ENCODE measurements at regions not wholly inside any gene's neighbourhood (a gene's known extent, or its start where the extent isn't known, plus 50 kb on each side); places are given as distances from the start of the nearest gene placed in this dataset.
A peak's percentile ranks its signal among the peaks of the same experiment; 100 is the strongest.
"Not testable (repeated sequence)": the region's sequence is repeated elsewhere in the genome, so short reads cannot be mapped to it uniquely, and the experiment has no call there.

DNA sequence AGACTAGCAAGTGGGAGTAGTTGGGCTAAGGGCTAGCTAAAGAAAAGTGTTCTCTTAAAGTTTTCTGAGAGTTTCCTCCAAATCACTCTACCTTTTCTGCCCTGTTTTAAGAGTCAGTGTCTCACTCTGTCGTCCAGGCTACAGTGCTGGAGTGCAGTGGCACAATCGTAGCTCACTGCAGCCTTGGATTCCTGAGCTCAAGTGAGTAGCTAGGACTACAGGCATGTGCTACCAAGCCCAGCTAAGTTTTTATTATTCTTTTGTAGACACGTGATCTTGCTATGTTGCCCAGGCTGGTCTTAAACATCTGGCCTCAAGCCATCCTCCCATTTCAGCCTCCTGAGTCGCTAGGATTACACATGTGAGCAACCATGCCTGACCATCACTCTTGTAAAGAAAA, 378.9 kb downstream of the CAAP1 start:
- Histone ChIP-seq H3K4me3 (no peak overlapping the region), H3K36me3 (replicated peaks) (no peaks in the 10 kb centered on the region), H3K27me3 (ENCODE audit: low read depth) (no peaks in the 10 kb centered on the region), H3K4me1 (peaks cover 9% of the 10 kb centered on the region), H3K9me3 (no peaks in the 10 kb centered on the region)
- in situ Hi-C loops (cut with MboI; ENCODE audit: low sequenced_read_pairs) = no loop called here
- no peak for DNase-seq (ENCODE audit: low spot score in 2 of 2)

DNA sequence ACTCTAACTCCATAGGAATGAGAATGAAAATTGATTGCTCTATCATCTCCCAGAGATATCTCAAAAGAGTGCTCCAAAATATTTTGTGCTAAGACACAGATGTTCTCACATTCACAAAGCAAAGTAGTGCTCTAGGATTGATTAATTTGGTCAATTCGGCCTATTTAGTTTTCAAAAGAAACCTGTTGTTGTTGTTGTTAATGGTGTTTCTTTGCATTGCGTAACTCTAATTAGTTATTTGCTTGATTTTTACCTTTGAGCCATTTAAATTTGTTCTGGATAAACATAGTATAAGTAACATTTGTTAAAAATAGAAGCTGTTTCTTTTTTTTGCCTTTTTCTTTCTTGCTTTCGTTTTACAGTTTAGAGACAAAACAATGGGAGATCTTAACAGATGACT, 382.5 kb downstream of the CAAP1 start:
- Histone ChIP-seq H3K9me3 (no peaks in the 10 kb centered on the region), H3K4me1 (no peaks in the 10 kb centered on the region), H3K27me3 (ENCODE audit: low read depth) (no peaks in the 10 kb centered on the region), H3K36me3 (replicated peaks) (no peaks in the 10 kb centered on the region), H3K4me3 (no peak overlapping the region)
- DNase-seq (ENCODE audit: low spot score in 2 of 2) = no peak
- in situ Hi-C loops (cut with MboI; ENCODE audit: low sequenced_read_pairs) = no loop called here

DNA sequence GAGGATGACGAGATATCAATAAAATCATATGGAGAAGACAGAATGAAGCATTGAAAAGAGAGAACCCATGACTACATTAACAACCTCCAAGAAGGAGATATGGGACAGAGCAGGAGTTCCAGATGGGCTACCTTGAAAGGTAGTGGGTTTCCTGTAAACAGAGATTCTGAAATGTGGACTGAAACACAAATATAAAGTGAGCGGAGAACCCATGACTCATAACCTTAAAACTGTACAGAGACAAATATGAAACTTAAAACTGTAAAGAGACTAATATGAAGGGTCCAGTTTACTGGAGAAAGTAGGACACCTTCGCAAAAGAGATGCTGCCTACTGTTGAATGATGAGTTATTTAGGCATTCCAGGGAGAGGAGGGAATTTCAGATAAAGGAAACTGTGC, 383.7 kb downstream of the CAAP1 start:
- H3K9me3 ChIP-seq = no peaks in the 10 kb centered on the region
- no peak for DNase-seq (ENCODE audit: low spot score in 2 of 2)
- H3K4me1 ChIP-seq = 0 out of 2 replicates have a peak, but pooled peaks cover 2% of the 10 kb centered on the region
- H3K36me3 ChIP-seq (replicated peaks) = no peaks in the 10 kb centered on the region
- no peak overlapping the region for H3K4me3 ChIP-seq
- in situ Hi-C loops (cut with MboI; ENCODE audit: low sequenced_read_pairs) = no loop called here
- H3K27me3 ChIP-seq (ENCODE audit: low read depth) = no peaks in the 10 kb centered on the region

DNA sequence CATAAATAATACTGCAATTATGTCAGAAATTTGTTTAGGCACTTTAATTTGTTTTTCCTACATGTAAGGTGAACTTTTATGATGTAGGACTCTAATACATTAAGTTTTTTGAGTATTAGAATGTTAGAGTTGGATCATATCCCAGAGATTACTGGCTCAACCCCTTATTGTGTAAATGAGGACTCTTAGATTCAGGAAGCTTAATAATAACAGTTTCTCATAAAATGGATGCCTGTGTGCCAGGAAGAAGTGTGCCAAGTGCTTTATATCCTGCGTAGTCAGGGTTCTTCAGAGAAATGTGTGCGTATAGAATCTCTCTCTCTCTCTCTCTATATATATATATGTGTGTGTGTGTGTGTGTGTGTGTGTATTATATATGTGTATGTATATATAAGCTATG, 388.5 kb downstream of the CAAP1 start:
- in situ Hi-C loops (cut with MboI; ENCODE audit: low sequenced_read_pairs) = no loop called here
- peak in 1 of 2 experiments; percentile 23 for DNase-seq (ENCODE audit: low spot score in 2 of 2)
- H3K27me3 ChIP-seq (ENCODE audit: low read depth) = no peaks in the 10 kb centered on the region

DNA sequence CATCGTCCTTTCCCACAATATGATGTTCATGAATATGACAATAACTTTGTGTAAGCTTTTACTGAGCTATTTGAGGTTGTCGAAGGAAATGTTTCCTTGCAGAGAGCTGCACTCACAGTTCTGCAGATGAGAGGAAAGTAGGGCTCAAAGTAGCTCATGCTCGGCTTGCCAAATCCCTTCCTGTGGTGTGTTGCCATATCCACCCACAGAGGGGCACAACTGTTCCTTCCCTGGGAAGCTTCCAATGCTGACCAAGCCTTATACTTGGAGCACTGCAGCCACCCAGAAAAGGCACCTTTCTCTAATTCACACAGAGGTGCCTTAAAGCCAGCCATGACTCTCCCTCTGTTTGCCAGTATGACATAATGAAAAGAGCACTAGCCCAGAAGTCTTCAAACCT, 390.3 kb downstream of the CAAP1 start:
- peak in 1 of 2 experiments; percentile 12 for DNase-seq (ENCODE audit: low spot score in 2 of 2)
- H3K9me3 ChIP-seq = no peaks in the 10 kb centered on the region
- in situ Hi-C loops (cut with MboI; ENCODE audit: low sequenced_read_pairs) = no loop called here

More for the DNA sequence above, 388.5 kb downstream of the CAAP1 start:
- Histone ChIP-seq H3K9me3 (no peaks in the 10 kb centered on the region), H3K4me1 (0 out of 2 replicates have a peak, but pooled peaks cover 4% of the 10 kb centered on the region), H3K4me3 (no peak overlapping the region), H3K36me3 (replicated peaks) (no peaks in the 10 kb centered on the region)

DNA sequence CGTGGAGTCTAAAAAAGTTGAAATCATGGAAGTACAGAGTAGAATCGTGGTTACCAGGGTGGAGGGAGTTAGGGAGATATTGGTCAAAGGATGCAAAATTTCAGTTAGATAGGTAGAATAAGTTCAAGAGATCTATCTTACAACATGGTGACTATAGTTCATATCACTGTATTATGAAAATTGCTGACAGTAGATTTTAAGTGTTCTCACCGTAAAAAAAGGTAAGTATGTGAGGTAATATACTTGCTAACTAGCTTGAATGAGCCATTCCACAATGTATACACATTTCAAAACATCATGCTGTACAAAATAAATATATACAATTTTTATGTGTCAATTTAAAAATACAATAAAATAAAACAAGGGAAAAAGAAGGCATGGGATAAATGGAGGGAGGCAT, 392.1 kb downstream of the CAAP1 start:
- in situ Hi-C loops (cut with MboI; ENCODE audit: low sequenced_read_pairs) = no loop called here
- H3K27me3 ChIP-seq (ENCODE audit: low read depth) = no peaks in the 10 kb centered on the region

More for the DNA sequence above, 390.3 kb downstream of the CAAP1 start:
- H3K4me3 ChIP-seq = no peak overlapping the region
- H3K36me3 ChIP-seq (replicated peaks) = no peaks in the 10 kb centered on the region
- 0 out of 2 replicates have a peak, but pooled peaks cover 4% of the 10 kb centered on the region for H3K4me1 ChIP-seq
- no peaks in the 10 kb centered on the region for H3K27me3 ChIP-seq (ENCODE audit: low read depth)

DNA sequence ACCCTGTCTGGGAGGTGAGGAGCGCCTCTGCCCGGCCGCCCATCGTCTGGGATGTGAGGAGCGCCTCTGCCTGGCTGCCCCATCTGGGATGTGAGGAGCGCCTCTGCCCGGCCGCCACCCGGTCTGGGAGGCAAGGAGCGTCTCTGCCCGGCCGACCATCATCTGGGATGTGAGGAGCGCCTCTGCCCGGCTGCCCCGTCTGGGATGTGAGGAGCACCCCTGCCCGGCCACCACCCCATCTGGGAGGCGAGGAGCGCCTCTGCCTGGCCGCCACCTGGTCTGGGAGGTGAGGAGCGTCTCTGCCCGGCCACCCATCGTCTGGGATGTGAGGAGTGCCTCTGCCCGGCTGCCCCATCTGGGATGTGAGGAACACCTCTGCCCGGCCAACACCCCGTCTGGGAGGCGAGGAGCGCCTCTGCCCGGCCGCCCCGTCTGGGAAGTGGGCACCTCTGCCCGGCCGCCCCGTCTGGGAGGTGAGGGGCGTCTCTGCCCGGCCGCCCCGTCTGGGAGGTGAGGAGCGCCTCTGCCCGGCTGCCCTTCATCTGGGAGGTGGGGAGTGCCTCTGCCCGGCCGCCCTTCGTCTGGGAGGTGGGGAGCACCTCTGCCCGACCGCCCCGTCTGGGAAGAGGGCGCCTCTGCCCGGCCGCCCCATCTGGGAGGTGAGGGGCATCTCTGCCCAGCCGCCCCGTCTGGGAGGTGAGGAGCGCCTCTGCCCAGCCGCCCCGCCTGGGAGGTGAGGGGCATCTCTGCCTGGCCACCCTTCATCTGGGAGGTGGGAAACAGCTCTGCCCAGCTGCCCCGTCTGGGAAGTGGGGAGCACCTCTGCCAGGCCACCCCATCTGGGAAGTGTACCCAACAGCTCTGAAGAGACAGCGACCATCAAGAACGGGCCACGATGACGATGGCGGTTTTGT, 399.7 kb downstream of the CAAP1 start:
- H3K9me3 ChIP-seq; H3K4me3 ChIP-seq; in situ Hi-C loops (cut with MboI; ENCODE audit: low sequenced_read_pairs); H3K4me1 ChIP-seq; DNase-seq (ENCODE audit: low spot score in 2 of 2); H3K36me3 ChIP-seq (replicated peaks); H3K27me3 ChIP-seq (ENCODE audit: low read depth): not testable (repeated sequence)

More for the DNA sequence above, 392.1 kb downstream of the CAAP1 start:
- Histone ChIP-seq H3K9me3 (no peaks in the 10 kb centered on the region), H3K4me3 (no peak overlapping the region), H3K36me3 (replicated peaks) (no peaks in the 10 kb centered on the region), H3K4me1 (0 out of 2 replicates have a peak, but pooled peaks cover 4% of the 10 kb centered on the region)
- DNase-seq (ENCODE audit: low spot score in 2 of 2) = no peak

DNA sequence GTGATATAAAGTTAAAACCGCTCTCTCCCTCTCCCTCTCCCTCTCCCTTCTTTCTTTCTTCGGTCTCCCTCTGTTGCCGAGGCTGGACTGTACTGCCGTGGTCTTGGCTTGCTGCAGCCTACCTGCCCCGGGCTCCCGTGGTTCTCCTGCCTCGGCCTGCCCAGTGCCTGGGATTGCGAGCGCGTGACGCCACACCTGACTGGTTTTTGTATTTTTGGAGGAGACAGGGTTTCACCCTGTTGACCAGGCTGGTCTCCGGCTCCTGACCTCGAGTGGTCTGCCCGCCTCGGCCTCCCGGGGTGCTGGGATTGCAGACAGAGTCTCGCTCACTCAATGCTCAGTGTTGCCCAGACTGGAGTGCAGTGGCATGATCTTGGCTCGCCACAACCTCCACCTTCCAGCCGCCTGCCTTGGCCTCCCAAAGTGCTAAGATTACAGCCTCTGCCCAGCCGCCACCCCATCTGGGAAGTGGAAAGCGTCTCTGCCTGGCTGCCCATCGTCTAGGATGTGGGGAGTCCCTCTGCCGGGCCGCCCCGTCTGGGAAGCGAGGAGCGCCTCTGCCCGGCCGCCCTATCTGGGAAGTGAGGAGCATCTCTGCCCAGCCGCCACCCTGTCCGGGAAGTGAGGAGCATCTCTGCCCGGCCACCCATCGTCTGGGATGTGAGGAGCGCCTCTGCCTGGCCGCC, 400.5 kb downstream of the CAAP1 start:
- in situ Hi-C loops (cut with MboI; ENCODE audit: low sequenced_read_pairs); H3K9me3 ChIP-seq; DNase-seq (ENCODE audit: low spot score in 2 of 2); H3K4me1 ChIP-seq; H3K36me3 ChIP-seq (replicated peaks); H3K27me3 ChIP-seq (ENCODE audit: low read depth); H3K4me3 ChIP-seq: not testable (repeated sequence)

DNA sequence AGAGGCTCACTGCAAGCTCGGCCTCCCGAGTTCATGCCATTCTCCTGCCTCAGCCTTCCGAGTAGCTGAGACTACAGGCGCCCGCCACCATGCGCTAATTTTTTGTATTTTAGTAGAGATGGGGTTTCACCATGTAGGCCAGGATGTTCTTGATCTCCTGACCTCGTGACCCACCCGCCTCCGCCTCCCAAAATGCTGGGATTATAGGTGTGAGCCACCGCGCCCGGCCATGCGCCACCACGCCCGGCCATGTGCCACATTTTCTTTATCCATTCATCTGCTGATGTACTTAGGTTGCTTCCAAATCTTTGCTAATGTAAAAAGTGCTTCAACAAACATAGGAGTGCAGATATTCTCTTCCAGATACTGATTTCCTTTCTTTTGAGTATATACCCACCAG, 408.6 kb downstream of the CAAP1 start:
- no peak overlapping the region for H3K4me3 ChIP-seq
- H3K4me1 ChIP-seq = no peaks in the 10 kb centered on the region
- in situ Hi-C loops (cut with MboI; ENCODE audit: low sequenced_read_pairs) = no loop called here

DNA sequence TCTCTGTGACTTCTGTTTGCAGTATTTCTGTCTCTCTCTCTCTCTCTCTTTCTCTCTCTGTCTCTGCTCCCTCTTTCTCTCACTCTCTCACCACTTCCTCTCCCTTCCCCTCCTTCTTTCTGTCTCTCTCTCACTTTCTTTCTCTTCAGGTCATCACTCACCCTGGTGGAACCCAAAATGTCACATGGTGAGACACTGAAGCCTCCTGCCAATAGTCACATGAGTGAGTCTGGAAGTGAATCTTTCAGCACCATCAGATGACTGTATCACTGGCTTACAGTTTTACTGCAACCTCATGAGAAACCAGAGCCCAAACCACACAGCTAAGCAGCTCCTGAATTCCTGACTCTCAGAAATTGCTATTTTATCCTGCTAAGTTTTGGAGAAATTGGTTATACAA, 414.6 kb downstream of the CAAP1 start:
- no peaks in the 10 kb centered on the region for H3K4me1 ChIP-seq
- in situ Hi-C loops (cut with MboI; ENCODE audit: low sequenced_read_pairs) = no loop called here
- DNase-seq (ENCODE audit: low spot score in 2 of 2) = no peak
- H3K4me3 ChIP-seq = no peak overlapping the region
- no peaks in the 10 kb centered on the region for H3K27me3 ChIP-seq (ENCODE audit: low read depth)
- H3K36me3 ChIP-seq (replicated peaks) = no peaks in the 10 kb centered on the region
- H3K9me3 ChIP-seq = no peaks in the 10 kb centered on the region

More for the DNA sequence above, 408.6 kb downstream of the CAAP1 start:
- no peaks in the 10 kb centered on the region for H3K27me3 ChIP-seq (ENCODE audit: low read depth)
- 0 out of 2 replicates have a peak, but pooled peaks cover 4% of the 10 kb centered on the region for H3K9me3 ChIP-seq
- H3K36me3 ChIP-seq (replicated peaks) = no peaks in the 10 kb centered on the region
- no peak for DNase-seq (ENCODE audit: low spot score in 2 of 2)

DNA sequence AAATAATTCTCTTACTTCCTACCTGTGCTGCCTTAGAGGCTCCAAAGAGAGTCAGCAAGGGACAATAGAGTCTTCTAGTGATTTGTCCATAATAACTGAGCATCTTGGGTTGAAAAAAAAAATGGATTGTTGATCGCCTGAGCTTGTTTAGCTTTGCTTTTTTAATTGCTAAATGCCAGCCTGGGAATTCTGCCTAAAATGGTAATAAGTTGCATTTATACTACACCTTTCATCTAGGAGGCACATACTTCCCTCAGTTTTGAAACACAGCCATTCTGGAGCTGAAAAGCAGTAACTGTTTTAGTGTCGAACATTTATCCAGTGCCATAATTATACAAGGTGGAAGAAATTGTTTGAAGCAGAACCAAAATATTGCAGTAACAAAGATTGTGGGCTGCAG, 421.3 kb downstream of the CAAP1 start:
- DNase-seq (ENCODE audit: low spot score in 2 of 2) = no peak
- no peak overlapping the region for H3K4me3 ChIP-seq
- no peaks in the 10 kb centered on the region for H3K4me1 ChIP-seq
- no peaks in the 10 kb centered on the region for H3K9me3 ChIP-seq
- no peaks in the 10 kb centered on the region for H3K27me3 ChIP-seq (ENCODE audit: low read depth)
- in situ Hi-C loops (cut with MboI; ENCODE audit: low sequenced_read_pairs) = no loop called here
- no peaks in the 10 kb centered on the region for H3K36me3 ChIP-seq (replicated peaks)

DNA sequence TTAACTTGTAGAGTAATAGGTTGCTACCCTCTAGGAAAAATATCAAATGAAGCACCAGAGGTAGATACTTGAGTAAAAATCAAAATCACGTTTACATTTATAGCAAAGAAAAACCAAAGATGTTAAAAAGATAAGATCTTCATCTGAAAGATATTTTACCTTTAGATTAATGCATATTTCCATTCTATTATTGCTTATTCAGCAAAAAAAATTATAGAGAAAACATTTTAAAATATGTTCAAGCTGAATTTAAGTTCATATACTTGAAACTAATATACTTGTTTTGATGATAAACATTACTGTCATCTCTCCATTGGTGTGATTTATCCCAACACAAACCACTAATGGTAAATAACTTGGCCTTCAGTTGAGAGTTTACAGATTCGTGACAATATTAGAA, 422.3 kb downstream of the CAAP1 start:
- in situ Hi-C loops (cut with MboI; ENCODE audit: low sequenced_read_pairs) = no loop called here
- H3K4me3 ChIP-seq = no peak overlapping the region
- DNase-seq (ENCODE audit: low spot score in 2 of 2) = no peak
- no peaks in the 10 kb centered on the region for H3K27me3 ChIP-seq (ENCODE audit: low read depth)
- no peaks in the 10 kb centered on the region for H3K9me3 ChIP-seq
- H3K4me1 ChIP-seq = no peaks in the 10 kb centered on the region
- H3K36me3 ChIP-seq (replicated peaks) = no peaks in the 10 kb centered on the region

DNA sequence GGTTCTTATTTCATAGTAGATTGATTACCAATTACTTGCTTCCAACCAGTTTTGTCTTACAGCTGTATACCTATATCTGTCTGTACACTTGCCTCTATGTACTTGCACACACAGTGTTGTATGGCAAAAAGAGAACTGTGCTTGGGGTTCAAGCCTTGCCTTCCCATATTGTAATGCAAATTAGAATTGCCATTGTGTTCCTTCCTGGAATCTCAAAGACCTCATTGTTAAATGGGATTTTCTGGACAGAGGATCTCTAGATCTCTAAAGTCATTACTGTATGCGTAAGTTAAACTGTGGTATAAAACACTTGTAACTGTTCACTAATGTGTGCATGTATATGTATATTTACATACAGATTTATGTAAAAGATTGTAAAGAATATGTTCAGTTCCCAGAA, 428.8 kb downstream of the CAAP1 start:
- Histone ChIP-seq H3K4me3 (no peak overlapping the region), H3K36me3 (replicated peaks) (no peaks in the 10 kb centered on the region), H3K9me3 (no peaks in the 10 kb centered on the region), H3K27me3 (ENCODE audit: low read depth) (no peaks in the 10 kb centered on the region), H3K4me1 (peaks cover 14% of the 10 kb centered on the region)
- DNase-seq (ENCODE audit: low spot score in 2 of 2) = peak; percentile 8 to 75
- in situ Hi-C loops (cut with MboI; ENCODE audit: low sequenced_read_pairs) = no loop called here

DNA sequence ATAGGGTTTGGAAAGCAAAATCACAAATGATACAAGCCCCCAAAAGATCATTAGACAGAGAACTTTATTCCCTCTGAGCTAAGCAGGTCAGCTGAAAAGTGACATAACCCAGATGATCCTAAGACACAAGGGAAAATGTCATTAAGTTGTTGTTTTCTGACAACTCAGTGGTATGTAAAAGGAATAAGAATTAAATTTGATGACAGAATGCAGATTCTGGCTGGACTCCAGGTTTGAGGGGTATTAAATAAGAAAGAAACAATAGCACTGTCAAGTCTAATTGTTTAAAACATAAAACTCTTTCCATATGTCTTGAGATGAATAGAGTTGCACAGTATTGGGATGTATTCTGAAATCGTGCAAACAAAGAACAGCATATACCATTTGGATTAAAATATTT, 429.9 kb downstream of the CAAP1 start:
- peak; percentile 5 to 33 for DNase-seq (ENCODE audit: low spot score in 2 of 2)
- Histone ChIP-seq H3K4me1 (peaks cover 14% of the 10 kb centered on the region), H3K27me3 (ENCODE audit: low read depth) (no peaks in the 10 kb centered on the region), H3K9me3 (no peaks in the 10 kb centered on the region), H3K36me3 (replicated peaks) (no peaks in the 10 kb centered on the region), H3K4me3 (no peak overlapping the region)
- in situ Hi-C loops (cut with MboI; ENCODE audit: low sequenced_read_pairs) = no loop called here
